H9 (cell line): ENCODE measurements at regions not wholly inside any gene's neighbourhood (a gene's known extent, or its start where the extent isn't known, plus 50 kb on each side); places are given as distances from the start of the nearest gene placed in this dataset.
"Not testable (repeated sequence)": the region's sequence is repeated elsewhere in the genome, so short reads cannot be mapped to it uniquely, and the experiment has no call there.

Experiments used
- DNase-seq: peaks from one replicate; pipeline ENCODE4 v3.0.0-alpha.2; 2017
- H2AFZ ChIP-seq: one replicate; pipeline ENCODE4 v1.6.1; 2013; ENCODE audit warnings: mild to moderate bottlenecking, low read length, control low read depth, moderate library complexity
- H2AK5ac ChIP-seq: 2 replicates; pipeline ENCODE4 v1.6.1; 2013; ENCODE audit warnings: low read length, control low read depth, mixed read lengths; ENCODE audit not compliant: insufficient read length
- H2BK120ac ChIP-seq: one replicate; pipeline ENCODE4 v1.6.1; 2013; ENCODE audit warnings: low read depth, mild to moderate bottlenecking, low read length, control low read depth, inconsistent platforms; ENCODE audit not compliant: poor library complexity, severe bottlenecking
- H2BK12ac ChIP-seq: 2 replicates; pipeline ENCODE4 v1.6.1; 2013; ENCODE audit warnings: low read length, control low read depth, mixed read lengths, low read depth; ENCODE audit not compliant: insufficient read length
- H2BK15ac ChIP-seq: 2 replicates; pipeline ENCODE4 v1.6.1; 2013; ENCODE audit warnings: low read depth, low read length, control low read depth
- H2BK20ac ChIP-seq: one replicate; pipeline ENCODE4 v1.6.1; 2013; ENCODE audit warnings: low read depth, mild to moderate bottlenecking, low read length, control low read depth, inconsistent platforms; ENCODE audit not compliant: poor library complexity, severe bottlenecking
- H2BK5ac ChIP-seq: 2 replicates; pipeline ENCODE4 v1.6.1; 2013; ENCODE audit warnings: low read length, control low read depth, mixed read lengths; ENCODE audit not compliant: insufficient read length
- H3K14ac ChIP-seq: 2 replicates; pipeline ENCODE4 v1.6.1; 2013; ENCODE audit warnings: low read length, control low read depth; ENCODE audit not compliant: insufficient read depth
- H3K18ac ChIP-seq: 2 replicates; pipeline ENCODE4 v1.6.1; 2013; ENCODE audit warnings: low read depth, mild to moderate bottlenecking, mixed read lengths, low read length, control low read depth; ENCODE audit not compliant: insufficient read length
- H3K23ac ChIP-seq: 2 replicates; pipeline ENCODE4 v1.6.1; 2013; ENCODE audit warnings: low read length, control low read depth, mixed read lengths, low read depth; ENCODE audit not compliant: insufficient read length
- H3K23me2 ChIP-seq: 2 replicates; pipeline ENCODE4 v1.6.1; 2013; ENCODE audit warnings: low read depth, mild to moderate bottlenecking, mixed read lengths, low read length, control low read depth; ENCODE audit not compliant: insufficient read length, poor library complexity, severe bottlenecking
- H3K27ac ChIP-seq: 2 replicates; pipeline ENCODE4 v1.5.1; 2013; ENCODE audit warnings: low read length, control low read depth, mixed read lengths, low read depth; ENCODE audit not compliant: insufficient read length
- H3K27me3 ChIP-seq: 2 replicates; pipeline ENCODE4 v1.6.1; 2013; ENCODE audit warnings: low read length, control low read depth, inconsistent platforms; ENCODE audit not compliant: insufficient read depth
- H3K4ac ChIP-seq: 2 replicates; pipeline ENCODE4 v1.6.1; 2013; ENCODE audit warnings: low read depth, mild to moderate bottlenecking, control low read depth, inconsistent platforms, low read length, moderate library complexity
- H3K4me1 ChIP-seq: 2 replicates; pipeline ENCODE4 v1.6.1; 2013; ENCODE audit warnings: low read length, control low read depth, inconsistent platforms; ENCODE audit not compliant: insufficient read depth
- H3K4me2 ChIP-seq: 2 replicates; pipeline ENCODE4 v1.6.1; 2013; ENCODE audit warnings: low read length, control low read depth, mixed read lengths; ENCODE audit not compliant: insufficient read length, insufficient read depth
- H3K56ac ChIP-seq: 2 replicates; pipeline ENCODE4 v1.6.1; 2013; ENCODE audit warnings: low read depth, mild to moderate bottlenecking, mixed read lengths, low read length, control low read depth; ENCODE audit not compliant: insufficient read length
- H3K79me1 ChIP-seq: 2 replicates; pipeline ENCODE4 v1.6.1; 2013; ENCODE audit warnings: low read depth, mild to moderate bottlenecking, moderate library complexity, low read length, control low read depth, inconsistent platforms; ENCODE audit not compliant: insufficient read depth, poor library complexity, severe bottlenecking
- H3K79me2 ChIP-seq: 2 replicates; pipeline ENCODE4 v1.6.1; 2013; ENCODE audit warnings: low read length, control low read depth, inconsistent platforms; ENCODE audit not compliant: insufficient read depth
- H3K9ac ChIP-seq: 2 replicates; pipeline ENCODE4 v1.6.1; 2013; ENCODE audit warnings: low read length, control low read depth, mixed read lengths; ENCODE audit not compliant: insufficient read length; ENCODE audit errors: extremely low read depth
- H3K9me3 ChIP-seq: one replicate; pipeline ENCODE4 v1.6.1; 2013; ENCODE audit warnings: low read depth, low read length, inconsistent platforms; ENCODE audit not compliant: control insufficient read depth
- H3T11ph ChIP-seq: one replicate; pipeline ENCODE4 v1.6.1; 2013; ENCODE audit warnings: mild to moderate bottlenecking, low read length, control low read depth, inconsistent platforms
- H4K20me1 ChIP-seq: one replicate; pipeline ENCODE4 v1.6.1; 2013; ENCODE audit not compliant: control insufficient read depth, insufficient read length, insufficient read depth
- H4K5ac ChIP-seq: 2 replicates; pipeline ENCODE4 v1.6.1; 2013; ENCODE audit warnings: low read depth, mild to moderate bottlenecking, mixed read lengths, low read length, control low read depth; ENCODE audit not compliant: insufficient read length
- H4K8ac ChIP-seq: replicated peaks from 2 replicates; pipeline ENCODE4 v1.6.1; 2013; ENCODE audit warnings: low read length, control low read depth, mixed read lengths, low read depth; ENCODE audit not compliant: insufficient read length
- H4K91ac ChIP-seq: 2 replicates; pipeline ENCODE4 v1.6.1; 2013; ENCODE audit warnings: low read depth, mild to moderate bottlenecking, moderate library complexity, mixed read lengths, low read length, control low read depth; ENCODE audit not compliant: insufficient read length
- H3K27ac Mint-ChIP-seq, 3 experiments: 2 replicates in 2 of 3; 3 replicates in 1 of 3; pipeline ENCODE4 v1.8.0; 2020 to 2021; ENCODE audit warnings: mixed read lengths in 3 of 3, mild to moderate bottlenecking in 1 of 3, moderate library complexity in 1 of 3
- H3K27me3 Mint-ChIP-seq: 2 replicates; pipeline ENCODE4 v1.8.0; 2021; ENCODE audit warnings: low read depth, mild to moderate bottlenecking, moderate library complexity, mixed read lengths
- H3K36me3 Mint-ChIP-seq, 3 experiments: 2 replicates in 2 of 3; 3 replicates in 1 of 3; pipeline ENCODE4 v1.8.0; 2020 to 2021; ENCODE audit warnings: low read depth in 3 of 3, mixed read lengths in 3 of 3; ENCODE audit not compliant: insufficient read depth in 1 of 3
- H3K4me1 Mint-ChIP-seq, 2 experiments: 2 replicates each; pipeline ENCODE4 v1.8.0; 2020; ENCODE audit warnings: mixed read lengths in 2 of 2
- H3K4me3 Mint-ChIP-seq, 2 experiments: 2 replicates in 1 of 2; 3 replicates in 1 of 2; pipeline ENCODE4 v1.8.0; 2020 to 2021; ENCODE audit warnings: mild to moderate bottlenecking in 2 of 2, mixed read lengths in 2 of 2, moderate library complexity in 1 of 2
- H3K9me3 Mint-ChIP-seq, 2 experiments: 2 replicates in 1 of 2; 3 replicates in 1 of 2; pipeline ENCODE4 v1.8.0; 2020; ENCODE audit warnings: mild to moderate bottlenecking in 2 of 2, mixed read lengths in 2 of 2, moderate library complexity in 1 of 2
- CTCF ChIP-seq: fragments of 200-600 bp; sonication (generic); conservative IDR thresholded peaks from 3 replicates; pipeline ENCODE4 v1.8.0; 2021; ENCODE audit warnings: antibody characterized with exemption, mild to moderate bottlenecking
- WGBS: extraction: QIAGEN DNeasy Blood & Tissue Kit; methylation state at CpG from one replicate; pipeline ENCODE4 v1.1.7; 2013; ENCODE audit warnings: missing lambda C conversion rate, low lambda C conversion rate, mixed read lengths; ENCODE audit not compliant: insufficient read length; ENCODE audit errors: extremely low coverage; 5-methylcytosine and 5-hydroxymethylcytosine counted together

GRCh38 chr4:169840554-169840953 lies 82.8 kb upstream of the HPF1 start:
- H2BK5ac ChIP-seq: no peak overlapping the region
- H2AK5ac ChIP-seq: no peak overlapping the region
- no peak overlapping the region for H2BK12ac ChIP-seq
- no peaks in the 10 kb centered on the region for H3K4me1 ChIP-seq
- H3K23ac ChIP-seq: no peak overlapping the region
- H2BK120ac ChIP-seq: no peak overlapping the region
- WGBS: no CpG with 5 or more reads among the region's 3 CpGs
- Mint-ChIP-seq H3K9me3 (peaks cover 4% of the 10 kb centered on the region in 2 experiments), H3K36me3 (peaks cover 1 to 4% (median 2%) of the 10 kb centered on the region in 3 experiments; a peak in 3 of 7 replicates), H3K4me3 (no peak overlapping the region), H3K27me3 (no peaks in the 10 kb centered on the region; the same call in 1 of the 2 replicates), H3K4me1 (peaks cover 4 to 7% of the 10 kb centered on the region in 2 experiments; a peak in 3 of 4 replicates), H3K27ac (no peak overlapping the region)
- no peaks in the 10 kb centered on the region for H3K9me3 ChIP-seq
- no peaks in the 10 kb centered on the region for H4K20me1 ChIP-seq
- no peak overlapping the region for H2BK20ac ChIP-seq
- H3K4me2 ChIP-seq: no peak overlapping the region
- no peak overlapping the region for H4K8ac ChIP-seq
- no peak overlapping the region for H3K27ac ChIP-seq
- H4K91ac ChIP-seq: no peak overlapping the region
- no peak overlapping the region for H2AFZ ChIP-seq
- H3K56ac ChIP-seq: no peak overlapping the region
- no peak overlapping the region for H3K4ac ChIP-seq
- no peaks in the 10 kb centered on the region for H3K27me3 ChIP-seq
- no peak overlapping the region for H3K9ac ChIP-seq
- no peak for DNase-seq
- H3T11ph ChIP-seq: no peak overlapping the region
- H3K79me2 ChIP-seq: no peaks in the 10 kb centered on the region
- H3K23me2 ChIP-seq: no peaks in the 10 kb centered on the region
- H4K5ac ChIP-seq: no peak overlapping the region
- TF ChIP-seq CTCF: no peak
- no peaks in the 10 kb centered on the region for H3K79me1 ChIP-seq
- H3K18ac ChIP-seq: no peak overlapping the region
- H3K14ac ChIP-seq: no peak overlapping the region
- H2BK15ac ChIP-seq: no peak overlapping the region

GRCh38 chr4:169828329-169828728 lies 70.6 kb upstream of the HPF1 start:
- not testable (repeated sequence) for H3K4me1 Mint-ChIP-seq

More at GRCh38 chr4:169828329-169828728, 70.6 kb upstream of the HPF1 start:
- not testable (repeated sequence) for H2BK12ac ChIP-seq, H4K91ac ChIP-seq, H3K27ac ChIP-seq, H2BK20ac ChIP-seq, H3K27me3 ChIP-seq, H3T11ph ChIP-seq, H3K14ac ChIP-seq, H3K4me1 ChIP-seq, H3K9ac ChIP-seq, H2BK15ac ChIP-seq, H3K9me3 ChIP-seq, DNase-seq, H4K5ac ChIP-seq, H3K23ac ChIP-seq, H3K79me1 ChIP-seq, H3K27me3 Mint-ChIP-seq, H4K8ac ChIP-seq, H2AK5ac ChIP-seq, H3K79me2 ChIP-seq, H3K27ac Mint-ChIP-seq, H3K23me2 ChIP-seq, H3K56ac ChIP-seq, H4K20me1 ChIP-seq, H3K4ac ChIP-seq, H3K18ac ChIP-seq, H2BK120ac ChIP-seq, H3K4me2 ChIP-seq, H2BK5ac ChIP-seq, H3K4me3 Mint-ChIP-seq, H2AFZ ChIP-seq
- peaks cover 19 to 22% of the 10 kb centered on the region in 2 experiments for H3K9me3 Mint-ChIP-seq
- no CpG with 5 or more reads among the region's 29 CpGs for WGBS
- H3K36me3 Mint-ChIP-seq: peaks cover 2 to 10% (median 3%) of the 10 kb centered on the region in 3 experiments; a peak in 5 of 7 replicates
